PC-3 (cell line): ENCODE measurements at regions not wholly inside any gene's neighbourhood (a gene's known extent, or its start where the extent isn't known, plus 50 kb on each side); places are given as distances from the start of the nearest gene placed in this dataset.

Source experiments
- EZH2 ChIP-seq: fragments of 300-600 bp; sonication (generic); IDR thresholded peaks from one replicate; pipeline ENCODE4 v1.6.1; 2017; ENCODE audit warnings: antibody characterized with exemption, mild to moderate bottlenecking, low read length; ENCODE audit not compliant: unreplicated experiment
- TF ChIP-seq, protein P1 (sequence below): fragments of 300-600 bp; sonication (generic); conservative IDR thresholded peaks from 2 replicates; pipeline ENCODE4 v1.5.1; 2017; ENCODE audit warnings: antibody characterized with exemption, low read depth, mild to moderate bottlenecking, low read length

- TF ChIP-seq, protein P1, sequence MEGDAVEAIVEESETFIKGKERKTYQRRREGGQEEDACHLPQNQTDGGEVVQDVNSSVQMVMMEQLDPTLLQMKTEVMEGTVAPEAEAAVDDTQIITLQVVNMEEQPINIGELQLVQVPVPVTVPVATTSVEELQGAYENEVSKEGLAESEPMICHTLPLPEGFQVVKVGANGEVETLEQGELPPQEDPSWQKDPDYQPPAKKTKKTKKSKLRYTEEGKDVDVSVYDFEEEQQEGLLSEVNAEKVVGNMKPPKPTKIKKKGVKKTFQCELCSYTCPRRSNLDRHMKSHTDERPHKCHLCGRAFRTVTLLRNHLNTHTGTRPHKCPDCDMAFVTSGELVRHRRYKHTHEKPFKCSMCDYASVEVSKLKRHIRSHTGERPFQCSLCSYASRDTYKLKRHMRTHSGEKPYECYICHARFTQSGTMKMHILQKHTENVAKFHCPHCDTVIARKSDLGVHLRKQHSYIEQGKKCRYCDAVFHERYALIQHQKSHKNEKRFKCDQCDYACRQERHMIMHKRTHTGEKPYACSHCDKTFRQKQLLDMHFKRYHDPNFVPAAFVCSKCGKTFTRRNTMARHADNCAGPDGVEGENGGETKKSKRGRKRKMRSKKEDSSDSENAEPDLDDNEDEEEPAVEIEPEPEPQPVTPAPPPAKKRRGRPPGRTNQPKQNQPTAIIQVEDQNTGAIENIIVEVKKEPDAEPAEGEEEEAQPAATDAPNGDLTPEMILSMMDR = no peak
- TF ChIP-seq EZH2 = no peak
These were observed 409.2 kb upstream of the EPHA7 start for GRCh38 chr6:93828553-93828952.
